ENCODE measurements at regions not wholly inside any gene's neighbourhood (a gene's known extent, or its start where the extent isn't known, plus 50 kb on each side); places are given as distances from the start of the nearest gene placed in this dataset.

GRCh38 chr16:16887193-16887592, 508.3 kb downstream of the NPIPA7 start:
- intact Hi-C loops (cut with micrococcal nuclease) = no loop called here
- Mint-ChIP-seq H3K4me3 (no peak overlapping the region), H3K27me3 (ENCODE audit: insufficient read depth) (peaks cover 3% of the 10 kb centered on the region), H3K9me3 (no peaks in the 10 kb centered on the region), H3K4me1 (ENCODE audit: low read depth) (no peaks in the 10 kb centered on the region), H3K36me3 (ENCODE audit: low read depth) (no peaks in the 10 kb centered on the region), H3K27ac (no peak overlapping the region)
- DNase-seq (ENCODE audit: low spot score) = no peak

GRCh38 chr16:16890964-16891363, 512.0 kb downstream of the NPIPA7 start:
- H3K27me3 Mint-ChIP-seq (ENCODE audit: insufficient read depth) = no peaks in the 10 kb centered on the region
- intact Hi-C loops (cut with micrococcal nuclease) = no loop called here
- H3K27ac Mint-ChIP-seq = no peak overlapping the region
- no peak for DNase-seq (ENCODE audit: low spot score)
- no peaks in the 10 kb centered on the region for H3K4me1 Mint-ChIP-seq (ENCODE audit: low read depth)
- H3K4me3 Mint-ChIP-seq = no peak overlapping the region
- H3K9me3 Mint-ChIP-seq = no peaks in the 10 kb centered on the region
- H3K36me3 Mint-ChIP-seq (ENCODE audit: low read depth) = no peaks in the 10 kb centered on the region

- H3K4me1 Mint-ChIP-seq (ENCODE audit: low read depth) = no peaks in the 10 kb centered on the region
- no peak for DNase-seq (ENCODE audit: low spot score)
- H3K4me3 Mint-ChIP-seq = no peak overlapping the region
- no peaks in the 10 kb centered on the region for H3K27me3 Mint-ChIP-seq (ENCODE audit: insufficient read depth)
- H3K27ac Mint-ChIP-seq = no peak overlapping the region
- H3K36me3 Mint-ChIP-seq (ENCODE audit: low read depth) = no peaks in the 10 kb centered on the region
- peaks cover 11% of the 10 kb centered on the region for H3K9me3 Mint-ChIP-seq
- intact Hi-C loops (cut with micrococcal nuclease) = no loop called here
Observed at GRCh38 chr16:16904601-16905000, 525.7 kb downstream of the NPIPA7 start.

GRCh38 chr16:16905850-16906249, 526.9 kb downstream of the NPIPA7 start:
- H3K9me3 Mint-ChIP-seq = peaks cover 4% of the 10 kb centered on the region
- intact Hi-C loops (cut with micrococcal nuclease) = no loop called here
- no peak overlapping the region for H3K4me3 Mint-ChIP-seq

GRCh38 chr16:16907089-16907488, 528.1 kb downstream of the NPIPA7 start:
- Mint-ChIP-seq H3K27me3 (ENCODE audit: insufficient read depth) (peaks cover under 1% of the 10 kb centered on the region), H3K4me1 (ENCODE audit: low read depth) (no peaks in the 10 kb centered on the region), H3K4me3 (no peak overlapping the region), H3K27ac (no peak overlapping the region), H3K9me3 (no peaks in the 10 kb centered on the region), H3K36me3 (ENCODE audit: low read depth) (no peaks in the 10 kb centered on the region)
- intact Hi-C loops (cut with micrococcal nuclease) = no loop called here
- no peak for DNase-seq (ENCODE audit: low spot score)

More at GRCh38 chr16:16905850-16906249, 526.9 kb downstream of the NPIPA7 start:
- Mint-ChIP-seq H3K4me1 (ENCODE audit: low read depth) (no peaks in the 10 kb centered on the region), H3K27ac (no peak overlapping the region), H3K36me3 (ENCODE audit: low read depth) (no peaks in the 10 kb centered on the region), H3K27me3 (ENCODE audit: insufficient read depth) (no peaks in the 10 kb centered on the region)
- no peak for DNase-seq (ENCODE audit: low spot score)

- Mint-ChIP-seq H3K4me3 (no peak overlapping the region), H3K9me3 (no peaks in the 10 kb centered on the region), H3K27me3 (ENCODE audit: insufficient read depth) (peaks cover 2% of the 10 kb centered on the region), H3K36me3 (ENCODE audit: low read depth) (no peaks in the 10 kb centered on the region), H3K27ac (no peak overlapping the region), H3K4me1 (ENCODE audit: low read depth) (no peaks in the 10 kb centered on the region)
- no peak for DNase-seq (ENCODE audit: low spot score)
- intact Hi-C loops (cut with micrococcal nuclease) = no loop called here
Observed at GRCh38 chr16:16908077-16908476, 529.1 kb downstream of the NPIPA7 start.

GRCh38 chr16:16909126-16909525, 530.2 kb downstream of the NPIPA7 start:
- no peak overlapping the region for H3K4me3 Mint-ChIP-seq
- no peaks in the 10 kb centered on the region for H3K36me3 Mint-ChIP-seq (ENCODE audit: low read depth)
- peaks cover 2% of the 10 kb centered on the region for H3K27me3 Mint-ChIP-seq (ENCODE audit: insufficient read depth)
- H3K4me1 Mint-ChIP-seq (ENCODE audit: low read depth) = no peaks in the 10 kb centered on the region
- no peak for DNase-seq (ENCODE audit: low spot score)
- H3K9me3 Mint-ChIP-seq = no peaks in the 10 kb centered on the region
- no peak overlapping the region for H3K27ac Mint-ChIP-seq
- intact Hi-C loops (cut with micrococcal nuclease) = no loop called here

GRCh38 chr16:16910666-16911065, 531.7 kb downstream of the NPIPA7 start:
- Mint-ChIP-seq H3K4me3 (no peak overlapping the region), H3K4me1 (ENCODE audit: low read depth) (no peaks in the 10 kb centered on the region), H3K27me3 (ENCODE audit: insufficient read depth) (peaks cover 2% of the 10 kb centered on the region), H3K9me3 (no peaks in the 10 kb centered on the region), H3K27ac (no peak overlapping the region), H3K36me3 (ENCODE audit: low read depth) (no peaks in the 10 kb centered on the region)
- DNase-seq (ENCODE audit: low spot score) = no peak
- intact Hi-C loops (cut with micrococcal nuclease) = no loop called here

- H3K9me3 Mint-ChIP-seq = no peaks in the 10 kb centered on the region
- intact Hi-C loops (cut with micrococcal nuclease) = no loop called here
- H3K27ac Mint-ChIP-seq = no peak overlapping the region
- no peak for DNase-seq (ENCODE audit: low spot score)
- H3K4me3 Mint-ChIP-seq = no peak overlapping the region
- peaks cover 4% of the 10 kb centered on the region for H3K27me3 Mint-ChIP-seq (ENCODE audit: insufficient read depth)
- H3K4me1 Mint-ChIP-seq (ENCODE audit: low read depth) = no peaks in the 10 kb centered on the region
- no peaks in the 10 kb centered on the region for H3K36me3 Mint-ChIP-seq (ENCODE audit: low read depth)
Observed at GRCh38 chr16:16915771-16916170, 536.8 kb downstream of the NPIPA7 start.

- Mint-ChIP-seq H3K9me3 (no peaks in the 10 kb centered on the region), H3K36me3 (ENCODE audit: low read depth) (no peaks in the 10 kb centered on the region), H3K27ac (no peak overlapping the region), H3K4me3 (no peak overlapping the region), H3K4me1 (ENCODE audit: low read depth) (no peaks in the 10 kb centered on the region), H3K27me3 (ENCODE audit: insufficient read depth) (peaks cover 2% of the 10 kb centered on the region)
- no peak for DNase-seq (ENCODE audit: low spot score)
- intact Hi-C loops (cut with micrococcal nuclease) = no loop called here
Observed at GRCh38 chr16:16917191-16917785, 538.3 kb downstream of the NPIPA7 start.

GRCh38 chr16:16923479-16923878, 544.5 kb downstream of the NPIPA7 start:
- Mint-ChIP-seq H3K27ac (no peak overlapping the region), H3K36me3 (ENCODE audit: low read depth) (no peaks in the 10 kb centered on the region), H3K4me1 (ENCODE audit: low read depth) (no peaks in the 10 kb centered on the region), H3K9me3 (no peaks in the 10 kb centered on the region), H3K4me3 (no peak overlapping the region), H3K27me3 (ENCODE audit: insufficient read depth) (peaks cover 3% of the 10 kb centered on the region)
- intact Hi-C loops (cut with micrococcal nuclease) = no loop called here
- no peak for DNase-seq (ENCODE audit: low spot score)

GRCh38 chr16:16924613-16925012, 545.7 kb downstream of the NPIPA7 start:
- Mint-ChIP-seq H3K4me3 (no peak overlapping the region), H3K27ac (no peak overlapping the region), H3K27me3 (ENCODE audit: insufficient read depth) (peaks cover 3% of the 10 kb centered on the region), H3K36me3 (ENCODE audit: low read depth) (no peaks in the 10 kb centered on the region), H3K4me1 (ENCODE audit: low read depth) (no peaks in the 10 kb centered on the region), H3K9me3 (no peaks in the 10 kb centered on the region)
- intact Hi-C loops (cut with micrococcal nuclease) = no loop called here
- DNase-seq (ENCODE audit: low spot score) = no peak

- Mint-ChIP-seq H3K27ac (no peak overlapping the region), H3K9me3 (no peaks in the 10 kb centered on the region)
Observed at GRCh38 chr16:16925432-16925831, 545.3 kb downstream of the XYLT1 start.

GRCh38 chr16:16928532-16929109, 542.1 kb downstream of the XYLT1 start:
- H3K4me1 Mint-ChIP-seq (ENCODE audit: low read depth) = no peaks in the 10 kb centered on the region
- H3K27me3 Mint-ChIP-seq (ENCODE audit: insufficient read depth) = peaks cover 3% of the 10 kb centered on the region
- H3K9me3 Mint-ChIP-seq = no peaks in the 10 kb centered on the region
- intact Hi-C loops (cut with micrococcal nuclease) = no loop called here
- no peak overlapping the region for H3K27ac Mint-ChIP-seq
- no peaks in the 10 kb centered on the region for H3K36me3 Mint-ChIP-seq (ENCODE audit: low read depth)
- H3K4me3 Mint-ChIP-seq = no peak overlapping the region
- DNase-seq (ENCODE audit: low spot score) = no peak

More at GRCh38 chr16:16925432-16925831, 545.3 kb downstream of the XYLT1 start:
- Mint-ChIP-seq H3K27me3 (ENCODE audit: insufficient read depth) (peaks cover 3% of the 10 kb centered on the region), H3K4me3 (no peak overlapping the region), H3K4me1 (ENCODE audit: low read depth) (no peaks in the 10 kb centered on the region), H3K36me3 (ENCODE audit: low read depth) (no peaks in the 10 kb centered on the region)
- no peak for DNase-seq (ENCODE audit: low spot score)
- intact Hi-C loops (cut with micrococcal nuclease) = no loop called here

Measured in activated T-helper 1 cell treated with anti-CD3 and anti-CD28 coated beads, Interleukin-12 subunit alpha, Interleukin-12 subunit beta, Interleukin-2, Interleukin-4 antibody, amounts not matched to agents 30 ng/mL and 10 ng/mL and 1 ng/mL, durations not matched to agents 14 hours and 24 hours and 36 hours (primary cell).